NCI-H1092 treated with DMSO at 0.1 percent for 48 hours (cell line): ENCODE measurements at regions not wholly inside any gene's neighbourhood (a gene's known extent, or its start where the extent isn't known, plus 50 kb on each side); places are given as distances from the start of the nearest gene placed in this dataset.
"Not testable (repeated sequence)": the region's sequence is repeated elsewhere in the genome, so short reads cannot be mapped to it uniquely, and the experiment has no call there.

Source experiments
- DNase-seq: peaks from one replicate; lab custom pipeline; 2025; lab: John Stamatoyannopoulos, UW

GRCh38 chrX:73943693-73944562 is 91.4 kb upstream of the XIST start:
- DNase-seq = peak; percentile 91

DNA sequence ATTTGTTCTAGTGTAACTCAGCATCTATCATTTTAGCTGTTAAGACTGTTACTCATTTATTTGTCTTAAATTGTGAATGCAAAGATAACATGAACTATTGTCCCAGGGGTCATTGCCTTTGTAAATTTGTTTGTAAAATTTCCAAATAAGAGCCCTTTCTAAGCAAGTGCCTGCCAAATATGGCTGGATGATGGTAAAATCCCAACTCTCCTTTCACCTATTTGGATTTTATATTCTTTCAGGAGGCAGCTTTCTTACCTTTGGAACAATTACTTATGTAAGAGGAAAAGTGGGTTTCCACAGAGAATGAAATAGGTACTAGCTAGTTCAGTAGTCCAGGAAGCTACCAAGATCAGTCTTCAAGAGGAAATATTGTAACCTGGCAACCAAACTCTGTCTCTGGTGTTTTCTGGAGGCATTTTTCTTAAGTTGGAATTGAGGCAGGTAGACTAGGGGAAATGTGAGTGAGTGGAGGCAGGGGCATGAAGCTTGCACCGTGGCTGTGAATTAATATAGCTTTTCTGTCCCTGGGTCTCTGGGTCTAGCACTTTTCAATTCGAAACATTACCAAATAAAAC is 88.5 kb upstream of the XIST start:
- no peak for DNase-seq

DNA sequence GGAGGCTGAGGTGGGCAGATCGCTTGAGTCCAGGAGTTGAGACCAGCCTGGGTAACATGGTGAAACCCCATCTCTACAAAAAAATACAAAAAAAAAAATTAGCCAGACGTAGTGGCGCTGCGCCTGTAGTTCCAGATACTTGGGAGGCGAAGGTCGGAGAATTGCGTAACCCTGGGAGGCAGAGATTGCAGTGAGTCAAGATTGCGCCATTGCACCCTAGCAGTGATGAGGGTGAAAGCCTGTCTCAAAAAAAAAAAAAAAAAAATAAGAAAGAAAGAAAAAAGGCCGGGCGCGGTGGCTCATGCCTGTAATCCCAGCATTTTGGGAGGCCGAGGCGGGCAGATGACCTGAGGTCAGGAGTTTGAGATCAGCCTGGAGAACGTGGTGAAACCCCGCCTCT is 85.3 kb upstream of the XIST start:
- not testable (repeated sequence) for DNase-seq

GRCh38 chrX:73932522-73932921 is 80.0 kb upstream of the XIST start:
- DNase-seq = no peak

- DNase-seq = no peak
Observed at GRCh38 chrX:73930300-73930699, 77.8 kb upstream of the XIST start.

DNA sequence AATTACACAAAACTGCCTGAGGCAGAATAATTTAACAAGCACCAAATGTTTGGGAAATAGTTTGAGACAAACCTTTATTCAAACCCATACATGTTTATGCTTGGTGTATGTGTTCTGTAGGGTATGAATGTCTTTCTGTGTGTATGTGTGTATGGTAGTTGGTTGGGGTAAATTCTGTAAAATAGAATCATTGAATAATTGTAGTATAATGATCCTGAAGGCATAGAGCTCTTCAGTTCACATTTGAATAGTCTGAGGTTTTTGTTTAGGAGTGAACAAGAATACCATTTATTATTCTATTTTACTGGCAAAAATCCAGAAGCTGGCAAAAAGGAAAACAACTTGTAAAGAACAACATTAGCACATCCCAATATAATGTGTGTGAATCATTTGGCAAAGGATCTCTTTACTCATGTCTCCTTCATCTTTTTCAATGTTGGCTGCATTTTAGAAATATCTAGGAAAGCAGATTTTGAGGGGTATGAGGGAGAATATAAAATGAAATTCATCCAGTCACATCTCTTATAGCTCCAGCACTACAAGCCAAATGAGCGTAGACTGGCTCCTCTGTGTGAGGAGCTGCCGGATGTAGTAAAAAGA is 70.4 kb upstream of the XIST start:
- DNase-seq = no peak

GRCh38 chrX:73916931-73917667 is 64.6 kb upstream of the XIST start:
- DNase-seq = no peak

DNA sequence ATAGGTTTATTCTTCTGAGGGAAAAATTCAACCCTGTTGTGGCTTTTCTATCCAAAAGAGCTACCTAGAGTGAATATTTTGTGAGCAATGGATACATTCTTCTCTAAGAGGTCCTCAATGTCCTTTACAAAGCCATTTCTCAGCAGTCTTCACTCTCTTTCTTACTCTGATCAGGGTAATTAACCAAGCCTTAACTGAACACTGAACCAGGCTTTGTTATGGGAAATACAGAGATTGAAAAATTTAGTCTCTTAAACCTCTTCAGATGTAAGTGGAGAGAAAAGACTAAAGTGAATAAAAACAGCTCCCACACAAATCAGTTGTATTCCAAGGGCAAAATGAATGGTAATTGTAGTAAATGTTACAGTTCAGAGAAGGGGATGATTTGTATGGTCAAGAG is 64.0 kb upstream of the XIST start:
- no peak for DNase-seq

GRCh38 chrX:73914792-73915191 is 62.3 kb upstream of the XIST start:
- not testable (repeated sequence) for DNase-seq

DNA sequence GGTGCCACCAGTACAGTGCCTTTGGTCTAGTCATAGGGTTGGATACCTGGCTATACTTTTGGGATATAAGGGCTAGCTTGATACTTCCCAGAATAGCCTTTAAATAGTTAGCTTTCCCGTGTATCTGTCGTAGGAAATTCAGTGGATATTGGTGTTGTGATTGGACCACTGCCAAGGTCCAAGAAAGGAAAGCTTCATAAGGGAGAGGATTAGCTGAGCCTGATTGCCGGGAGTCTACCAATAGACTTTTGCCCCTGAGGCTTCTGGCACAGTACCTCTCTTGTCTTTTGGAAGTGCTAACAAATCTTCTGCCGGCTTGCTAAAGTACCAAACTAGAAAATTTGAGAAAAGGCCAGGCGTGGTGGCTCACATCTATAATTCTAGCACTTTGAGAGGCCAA is 61.1 kb upstream of the XIST start:
- no peak for DNase-seq

DNA sequence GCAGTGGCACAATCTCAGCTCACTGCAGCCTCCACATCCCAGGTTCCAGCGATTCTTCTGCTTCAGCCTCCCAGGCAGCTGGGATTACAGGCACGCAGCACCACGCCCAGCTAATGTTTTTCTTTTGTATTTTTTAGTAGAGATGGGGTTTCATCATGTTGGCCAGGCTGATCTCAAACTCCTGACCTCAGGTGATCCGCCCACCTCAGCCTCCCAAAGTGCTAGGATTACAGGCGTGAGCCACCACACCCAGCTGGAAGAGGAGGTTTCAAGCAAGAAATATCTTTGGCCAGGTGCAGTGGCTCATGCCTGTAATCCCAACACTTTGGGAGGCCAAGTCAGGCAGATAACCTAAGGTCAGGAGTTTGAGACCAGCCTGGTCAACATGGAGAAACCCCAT is 59.4 kb upstream of the XIST start:
- not testable (repeated sequence) for DNase-seq

- DNase-seq = not testable (repeated sequence)
Observed at GRCh38 chrX:73905749-73906374, 53.3 kb upstream of the XIST start.

DNA sequence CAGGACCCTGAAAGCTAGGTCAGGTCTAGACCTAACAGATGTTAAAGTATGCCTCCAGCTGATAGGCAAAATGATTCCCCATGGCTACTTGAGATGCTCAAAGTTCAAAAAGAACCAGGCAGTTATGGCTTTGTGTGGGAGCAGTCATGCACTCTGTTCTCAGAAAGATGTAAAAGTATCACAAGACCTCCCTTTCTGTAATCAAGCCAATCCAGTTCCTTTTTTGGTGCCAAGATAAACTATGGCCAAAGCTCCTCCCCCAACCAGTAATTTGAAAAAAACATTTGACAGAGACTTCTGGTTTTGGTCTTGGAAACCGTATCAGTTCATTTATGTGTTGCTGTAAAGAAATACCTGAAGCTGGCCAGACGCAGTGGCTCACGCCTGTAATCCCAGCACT is 51.4 kb upstream of the XIST start:
- no peak for DNase-seq
